Lower leg skin (tissue), 4 donors: ENCODE measurements at regions not wholly inside any gene's neighbourhood (a gene's known extent, or its start where the extent isn't known, plus 50 kb on each side); places are given as distances from the start of the nearest gene placed in this dataset.

Experiments used
- DNase-seq, 2 donors: peaks; one replicate each; pipeline ENCODE4 v3.0.0-alpha.2; 2019; ENCODE audit warnings: low spot score in 2 of 2
- H3K4me3 ChIP-seq: fragments of 200-600 bp; sonication (generic); 2 replicates; pipeline ENCODE4 v1.5.1; 2017; ENCODE audit warnings: mild to moderate bottlenecking, low read depth; ENCODE audit not compliant: poor library complexity, severe bottlenecking
- POLR2A ChIP-seq, 2 donors: fragments of 450-650 bp; IDR thresholded peaks; one replicate each; pipeline ENCODE4 v1.6.1; 2016 to 2017; ENCODE audit warnings: antibody characterized with exemption in 2 of 2, mild to moderate bottlenecking in 1 of 2, moderate library complexity in 1 of 2
- WGBS, 2 donors: methylation state at CpG; one replicate each; pipeline ENCODE4 v1.1.5; 2018; 5-methylcytosine and 5-hydroxymethylcytosine counted together
- intact Hi-C: fragments of 100-400 bp; cut with DNase I; formaldehyde crosslinking; loops from one replicate; pipeline ENCODE4 v1.15.0; 2023; ENCODE audit warnings: low total_unique reads
- TF ChIP-seq, protein P1 (sequence below), 3 donors: fragments of 450-650 bp; IDR thresholded peaks; one replicate each; pipeline ENCODE4 v1.5.1; 2016; ENCODE audit warnings: antibody characterized with exemption in 3 of 3, mild to moderate bottlenecking in 3 of 3, moderate library complexity in 2 of 3

DNA sequence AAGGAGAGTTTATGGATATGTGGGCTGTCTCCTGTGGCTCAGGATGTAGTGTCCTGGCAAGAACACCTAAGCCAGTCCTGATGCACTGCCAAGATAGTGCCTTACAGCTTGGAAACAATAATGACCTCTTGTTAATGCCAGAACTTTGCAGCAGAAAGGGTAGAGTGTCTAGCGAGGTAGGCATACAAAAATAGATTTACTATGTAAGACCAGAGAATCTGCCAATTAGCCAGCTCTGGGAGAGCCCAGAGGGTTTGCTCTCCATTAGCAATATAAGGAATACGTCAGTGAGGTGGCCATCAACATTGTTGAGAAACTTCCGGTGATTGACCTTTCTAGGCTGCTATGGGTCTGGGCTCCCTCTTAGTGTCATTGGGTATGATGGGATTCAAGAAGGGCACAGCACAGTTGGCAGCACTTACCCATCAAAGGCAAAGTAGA lies 178.5 kb upstream of the GALNT2 start:
- no peak overlapping the region for H3K4me3 ChIP-seq
- WGBS, 2 donors: 72% methylated on average over 3 of the region's 3 CpGs
- DNase-seq: no peak
- intact Hi-C loops: no loop called here
- TF ChIP-seq, protein P1, sequence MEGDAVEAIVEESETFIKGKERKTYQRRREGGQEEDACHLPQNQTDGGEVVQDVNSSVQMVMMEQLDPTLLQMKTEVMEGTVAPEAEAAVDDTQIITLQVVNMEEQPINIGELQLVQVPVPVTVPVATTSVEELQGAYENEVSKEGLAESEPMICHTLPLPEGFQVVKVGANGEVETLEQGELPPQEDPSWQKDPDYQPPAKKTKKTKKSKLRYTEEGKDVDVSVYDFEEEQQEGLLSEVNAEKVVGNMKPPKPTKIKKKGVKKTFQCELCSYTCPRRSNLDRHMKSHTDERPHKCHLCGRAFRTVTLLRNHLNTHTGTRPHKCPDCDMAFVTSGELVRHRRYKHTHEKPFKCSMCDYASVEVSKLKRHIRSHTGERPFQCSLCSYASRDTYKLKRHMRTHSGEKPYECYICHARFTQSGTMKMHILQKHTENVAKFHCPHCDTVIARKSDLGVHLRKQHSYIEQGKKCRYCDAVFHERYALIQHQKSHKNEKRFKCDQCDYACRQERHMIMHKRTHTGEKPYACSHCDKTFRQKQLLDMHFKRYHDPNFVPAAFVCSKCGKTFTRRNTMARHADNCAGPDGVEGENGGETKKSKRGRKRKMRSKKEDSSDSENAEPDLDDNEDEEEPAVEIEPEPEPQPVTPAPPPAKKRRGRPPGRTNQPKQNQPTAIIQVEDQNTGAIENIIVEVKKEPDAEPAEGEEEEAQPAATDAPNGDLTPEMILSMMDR (IDR thresholded peaks at IDR 0.05): no peak
- TF ChIP-seq POLR2A (IDR thresholded peaks at IDR 0.05): no peak

- 63 to 64% methylated on average over 1 of the region's 1 CpG for WGBS, 2 donors
- no peak overlapping the region for H3K4me3 ChIP-seq
- DNase-seq: no peak
- intact Hi-C loops: no loop called here
- TF ChIP-seq POLR2A (IDR thresholded peaks at IDR 0.05): no peak
Measured at GRCh38 chr1:229889031-229889517, 178.0 kb upstream of the GALNT2 start.

GRCh38 chr1:229891227-229891626 lies 175.8 kb upstream of the GALNT2 start:
- TF ChIP-seq, protein P1 (IDR thresholded peaks at IDR 0.05): no peak
- TF ChIP-seq POLR2A (IDR thresholded peaks at IDR 0.05): no peak
- intact Hi-C loops: no loop called here
- 74% methylated on average over 2 of the region's 2 CpGs for WGBS, 2 donors

DNA sequence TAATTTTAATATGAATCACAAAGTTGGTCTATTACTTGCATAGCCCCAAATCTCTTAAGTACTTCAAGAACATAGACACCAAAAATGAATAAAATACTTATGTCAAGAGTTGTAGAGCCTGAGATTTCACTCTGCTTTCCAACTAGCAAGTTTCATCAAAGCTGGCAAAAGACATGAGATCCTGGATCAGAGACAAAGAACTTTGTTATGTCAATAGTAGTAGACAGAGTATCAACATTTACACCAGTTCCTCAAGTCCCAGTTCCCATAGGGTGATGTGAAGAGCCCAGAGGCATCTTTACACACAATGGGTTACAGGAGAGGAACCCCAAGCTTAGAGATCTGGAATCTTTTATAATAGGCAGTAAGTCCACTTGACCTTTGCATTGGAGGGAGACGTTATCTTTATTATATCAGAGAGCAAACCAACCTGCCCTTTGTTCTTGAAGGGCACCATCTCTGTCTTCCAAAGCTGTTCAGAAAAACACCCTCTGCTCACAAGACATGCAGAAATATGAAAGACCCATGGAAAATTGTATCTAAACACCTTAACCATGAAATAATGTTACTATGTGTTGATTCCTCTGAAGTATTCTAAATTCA lies 174.4 kb upstream of the GALNT2 start:
- 85 to 87% methylated on average over 1 of the region's 1 CpG for WGBS, 2 donors
- TF ChIP-seq, protein P1 (IDR thresholded peaks at IDR 0.05): no peak
- no peak for TF ChIP-seq POLR2A (IDR thresholded peaks at IDR 0.05)
- DNase-seq: no peak
- intact Hi-C loops: no loop called here
- no peak overlapping the region for H3K4me3 ChIP-seq

More at GRCh38 chr1:229891227-229891626, 175.8 kb upstream of the GALNT2 start:
- no peak overlapping the region for H3K4me3 ChIP-seq
- no peak for DNase-seq

- TF ChIP-seq, protein P1 (IDR thresholded peaks at IDR 0.05): no peak
- no peak for TF ChIP-seq POLR2A (IDR thresholded peaks at IDR 0.05)
- no peak overlapping the region for H3K4me3 ChIP-seq
- intact Hi-C loops: no loop called here
- DNase-seq: peak in 1 of 2 donors; percentile 69
- 65 to 70% methylated on average over 10 of the region's 10 CpGs for WGBS, 2 donors
Measured at GRCh38 chr1:229893762-229894444, 173.1 kb upstream of the GALNT2 start.

- no peak overlapping the region for H3K4me3 ChIP-seq
- DNase-seq: no peak
- intact Hi-C loops: no loop called here
- no peak for TF ChIP-seq POLR2A (IDR thresholded peaks at IDR 0.05)
- TF ChIP-seq, protein P1 (IDR thresholded peaks at IDR 0.05): no peak
Measured at GRCh38 chr1:229894532-229894931, 172.5 kb upstream of the GALNT2 start.
